Progenitor cell of endocrine pancreas (in vitro differentiated cells): ENCODE measurements at regions not wholly inside any gene's neighbourhood (a gene's known extent, or its start where the extent isn't known, plus 50 kb on each side); places are given as distances from the start of the nearest gene placed in this dataset.
"Not testable (repeated sequence)": the region's sequence is repeated elsewhere in the genome, so short reads cannot be mapped to it uniquely, and the experiment has no call there.

Source experiments
- DNase-seq: peaks from one replicate; pipeline ENCODE4 v3.0.0; 2021; ENCODE audit warnings: low spot score; ENCODE audit not compliant: unreplicated experiment
- H3K27ac Mint-ChIP-seq: 2 replicates; pipeline ENCODE4 v1.8.0; 2021; ENCODE audit warnings: mild to moderate bottlenecking, moderate library complexity, mixed read lengths
- H3K27me3 Mint-ChIP-seq: 2 replicates; pipeline ENCODE4 v1.8.0; 2021; ENCODE audit warnings: mixed read lengths
- H3K36me3 Mint-ChIP-seq: 2 replicates; pipeline ENCODE4 v1.8.0; 2022; ENCODE audit warnings: mixed read lengths; ENCODE audit not compliant: insufficient read depth
- H3K4me1 Mint-ChIP-seq: 2 replicates; pipeline ENCODE4 v1.8.0; 2021; ENCODE audit warnings: low read depth, mixed read lengths
- H3K4me3 Mint-ChIP-seq: 2 replicates; pipeline ENCODE4 v1.8.0; 2021; ENCODE audit warnings: low read depth, mild to moderate bottlenecking, moderate library complexity, mixed read lengths
- H3K9me3 Mint-ChIP-seq: 2 replicates; pipeline ENCODE4 v1.8.0; 2021; ENCODE audit warnings: low read depth, mixed read lengths
- TF ChIP-seq, protein P1 (sequence below): fragments of 200-600 bp; sonication (generic); IDR thresholded peaks from one replicate; pipeline ENCODE4 v1.5.0; 2021; ENCODE audit warnings: antibody characterized with exemption, mild to moderate bottlenecking; ENCODE audit not compliant: unreplicated experiment

DNA sequence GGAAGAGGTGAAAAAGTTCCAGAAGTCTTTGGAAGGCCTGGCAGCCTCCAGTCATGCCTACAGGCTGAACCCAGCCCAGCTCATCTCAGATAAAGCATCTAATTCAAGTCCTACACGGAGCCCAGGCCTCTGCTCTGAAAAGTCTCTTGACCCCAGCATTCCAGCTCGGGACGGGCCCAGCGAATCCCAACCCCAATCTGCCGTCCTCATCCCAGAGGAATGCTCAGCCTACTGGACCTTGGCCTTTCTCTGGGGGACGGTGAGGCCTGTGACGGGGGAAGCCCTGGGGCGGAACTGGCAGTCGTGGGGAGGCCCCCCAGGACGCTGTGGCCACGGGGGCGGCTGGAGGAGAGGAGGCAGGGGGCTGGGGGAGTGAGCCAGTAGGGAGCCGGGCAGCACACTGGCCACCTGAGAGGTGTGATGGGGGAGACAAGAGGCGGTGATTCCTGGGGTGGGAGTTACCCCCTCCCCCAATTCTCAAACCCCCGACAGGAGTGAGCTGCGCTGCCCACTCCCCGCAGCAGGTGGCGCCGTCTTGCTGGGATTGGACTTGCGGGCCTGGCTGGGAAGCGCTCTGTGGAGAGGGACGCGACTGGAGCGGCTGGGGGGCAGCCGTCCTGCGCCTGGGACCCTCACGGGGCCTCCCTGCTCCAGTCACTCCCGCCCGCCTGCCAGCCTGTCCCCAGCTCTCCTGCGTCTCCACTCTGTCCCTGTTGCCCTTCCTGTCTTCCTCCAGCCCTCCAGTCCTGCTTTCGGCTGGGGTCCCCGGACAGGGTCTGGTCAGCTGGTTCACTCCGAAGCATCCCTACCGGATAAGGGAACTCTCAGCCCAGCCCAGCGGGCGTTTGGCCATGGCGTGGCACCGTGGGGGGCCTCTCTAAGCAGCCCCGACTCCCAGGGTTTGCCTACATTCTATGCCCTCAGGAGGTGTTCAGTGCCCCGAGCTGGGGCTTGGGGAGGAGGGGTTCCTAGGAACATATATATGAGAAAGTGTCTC lies 182.6 kb upstream of the HAAO start:
- H3K9me3 Mint-ChIP-seq = peaks cover 3% of the 10 kb centered on the region
- H3K27ac Mint-ChIP-seq = peak overlapping the region; percentile 81
- H3K27me3 Mint-ChIP-seq = no peaks in the 10 kb centered on the region
- H3K4me1 Mint-ChIP-seq = peaks cover 50% of the 10 kb centered on the region
- peaks cover 4% of the 10 kb centered on the region for H3K36me3 Mint-ChIP-seq
- H3K4me3 Mint-ChIP-seq = no peak overlapping the region
- TF ChIP-seq, protein P1, sequence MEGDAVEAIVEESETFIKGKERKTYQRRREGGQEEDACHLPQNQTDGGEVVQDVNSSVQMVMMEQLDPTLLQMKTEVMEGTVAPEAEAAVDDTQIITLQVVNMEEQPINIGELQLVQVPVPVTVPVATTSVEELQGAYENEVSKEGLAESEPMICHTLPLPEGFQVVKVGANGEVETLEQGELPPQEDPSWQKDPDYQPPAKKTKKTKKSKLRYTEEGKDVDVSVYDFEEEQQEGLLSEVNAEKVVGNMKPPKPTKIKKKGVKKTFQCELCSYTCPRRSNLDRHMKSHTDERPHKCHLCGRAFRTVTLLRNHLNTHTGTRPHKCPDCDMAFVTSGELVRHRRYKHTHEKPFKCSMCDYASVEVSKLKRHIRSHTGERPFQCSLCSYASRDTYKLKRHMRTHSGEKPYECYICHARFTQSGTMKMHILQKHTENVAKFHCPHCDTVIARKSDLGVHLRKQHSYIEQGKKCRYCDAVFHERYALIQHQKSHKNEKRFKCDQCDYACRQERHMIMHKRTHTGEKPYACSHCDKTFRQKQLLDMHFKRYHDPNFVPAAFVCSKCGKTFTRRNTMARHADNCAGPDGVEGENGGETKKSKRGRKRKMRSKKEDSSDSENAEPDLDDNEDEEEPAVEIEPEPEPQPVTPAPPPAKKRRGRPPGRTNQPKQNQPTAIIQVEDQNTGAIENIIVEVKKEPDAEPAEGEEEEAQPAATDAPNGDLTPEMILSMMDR = peak; percentile 85
- DNase-seq = peak; percentile 77

DNA sequence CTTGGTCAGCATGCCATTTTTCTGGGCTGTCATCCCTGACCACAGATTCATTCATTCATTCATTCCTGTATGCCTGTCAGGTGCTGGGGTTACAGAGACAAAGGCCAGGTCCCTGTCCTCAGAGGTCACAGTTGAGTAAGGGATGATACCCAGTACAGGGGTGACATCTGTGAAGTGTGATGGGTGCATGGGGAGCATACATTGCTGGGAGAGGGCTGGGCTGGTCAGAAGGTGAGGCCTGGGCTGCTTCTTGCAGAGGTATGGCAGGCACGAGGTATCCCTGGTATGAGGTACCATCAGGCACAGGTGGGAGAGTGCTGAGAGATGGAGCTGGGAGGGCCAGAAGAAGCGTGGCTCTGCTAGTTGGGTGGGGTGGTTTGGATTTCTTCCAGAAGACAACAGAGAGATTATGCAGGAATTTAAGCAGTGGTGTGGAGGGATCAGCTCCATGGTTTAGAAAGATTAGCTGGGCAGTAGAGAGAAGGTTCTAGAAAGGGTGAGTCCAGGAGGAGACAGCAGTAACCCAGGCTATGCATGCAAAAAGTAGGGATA lies 181.9 kb upstream of the HAAO start:
- H3K36me3 Mint-ChIP-seq = peaks cover 4% of the 10 kb centered on the region
- peaks cover 3% of the 10 kb centered on the region for H3K9me3 Mint-ChIP-seq
- peaks cover 47% of the 10 kb centered on the region for H3K4me1 Mint-ChIP-seq
- TF ChIP-seq, protein P1 = no peak
- DNase-seq = no peak
- no peak overlapping the region for H3K4me3 Mint-ChIP-seq
- peak overlapping the region; percentile 81 for H3K27ac Mint-ChIP-seq
- H3K27me3 Mint-ChIP-seq = no peaks in the 10 kb centered on the region

DNA sequence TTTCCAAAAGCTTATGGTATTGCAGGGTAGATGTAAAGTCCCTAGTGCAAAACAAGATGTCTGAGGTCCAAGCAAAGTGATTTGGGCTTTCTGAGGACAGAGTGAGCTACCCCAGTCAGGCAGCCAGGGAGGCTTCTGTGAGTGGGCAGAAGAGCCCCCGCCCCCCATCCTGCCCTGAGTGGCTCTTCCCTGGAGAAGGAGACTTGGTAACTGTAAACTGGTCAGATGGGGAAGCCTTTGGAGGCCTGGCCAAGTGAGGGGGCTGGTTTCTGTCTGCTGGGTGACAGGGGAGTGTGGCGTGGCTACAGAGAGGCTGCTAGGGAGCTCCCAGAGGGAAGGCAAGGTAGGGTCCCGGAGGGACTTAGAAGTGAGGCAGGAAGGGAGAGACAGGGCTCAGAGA lies 181.3 kb upstream of the HAAO start:
- H3K27me3 Mint-ChIP-seq = no peaks in the 10 kb centered on the region
- H3K4me1 Mint-ChIP-seq = peaks cover 42% of the 10 kb centered on the region
- no peak overlapping the region for H3K4me3 Mint-ChIP-seq
- DNase-seq = no peak
- peak overlapping the region; percentile 38 for H3K27ac Mint-ChIP-seq
- TF ChIP-seq, protein P1 = no peak
- H3K9me3 Mint-ChIP-seq = peaks cover 3% of the 10 kb centered on the region
- peaks cover 4% of the 10 kb centered on the region for H3K36me3 Mint-ChIP-seq

DNA sequence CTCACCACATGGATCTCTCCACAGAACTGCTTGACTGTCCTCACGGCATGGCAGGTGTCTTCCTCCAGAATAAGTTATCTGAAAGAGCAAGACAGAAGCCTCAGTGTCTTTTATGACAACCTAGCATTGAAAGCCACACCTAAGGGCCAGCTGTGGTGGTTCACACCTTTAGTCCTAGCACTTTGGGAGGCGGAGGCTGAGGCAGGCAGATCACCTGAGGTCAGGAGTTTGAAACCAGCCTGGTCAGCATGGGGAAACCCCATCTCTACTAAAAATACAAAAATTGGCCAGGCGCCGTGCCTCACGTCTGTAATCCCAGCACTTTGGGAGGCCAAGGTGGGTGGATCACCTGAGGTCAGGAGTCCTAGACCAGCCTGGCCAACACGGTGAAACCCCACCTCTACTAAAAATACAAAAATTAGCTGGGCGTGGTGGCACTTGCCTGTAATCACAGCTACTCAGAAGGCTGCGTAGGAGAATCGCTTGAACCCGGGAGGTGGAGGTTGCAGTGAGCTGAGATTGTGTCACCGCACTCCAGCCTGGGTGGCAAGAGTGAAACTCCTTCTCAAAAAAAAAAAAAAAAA lies 180.6 kb upstream of the HAAO start:
- not testable (repeated sequence) for H3K27ac Mint-ChIP-seq, H3K9me3 Mint-ChIP-seq, DNase-seq, H3K36me3 Mint-ChIP-seq, H3K4me3 Mint-ChIP-seq, H3K27me3 Mint-ChIP-seq
- H3K4me1 Mint-ChIP-seq = peaks cover 40% of the 10 kb centered on the region

DNA sequence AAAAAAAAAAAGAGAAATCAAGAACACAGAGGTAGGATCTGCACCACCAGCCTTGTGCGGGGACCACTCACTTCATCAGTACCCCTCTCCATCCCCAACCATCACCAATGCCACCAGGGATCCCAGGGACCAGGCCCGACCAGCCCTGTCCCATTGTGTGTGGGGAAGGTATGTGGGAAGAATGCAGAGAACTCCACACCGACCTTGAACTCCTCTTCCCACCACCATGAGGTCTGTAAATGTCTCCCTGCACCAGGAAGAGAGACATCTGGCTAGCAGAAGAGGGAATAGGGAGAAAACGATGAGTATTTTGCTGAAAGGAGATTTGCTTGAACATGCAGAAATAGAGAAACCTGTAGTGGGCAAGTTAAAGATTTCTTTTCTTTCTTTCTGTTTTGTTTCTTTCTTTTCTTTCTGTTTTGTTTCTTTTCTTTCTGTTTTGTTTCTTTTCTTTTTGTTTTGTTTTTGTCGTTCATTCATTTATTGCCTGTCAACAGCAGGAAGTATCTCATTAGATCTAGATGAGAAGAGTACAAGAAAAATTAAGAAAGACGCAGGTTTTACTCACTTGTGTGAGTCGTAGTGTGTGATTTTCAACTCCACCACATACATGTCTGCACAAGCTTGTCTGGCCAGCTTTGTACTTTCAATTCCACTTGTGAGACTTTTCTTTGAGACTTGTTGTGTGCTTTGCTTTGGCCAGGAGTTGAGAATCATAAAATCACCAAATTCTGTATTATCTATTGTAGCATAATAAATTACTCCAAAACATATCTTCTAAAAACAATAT lies 179.8 kb upstream of the HAAO start:
- TF ChIP-seq, protein P1 = no peak
- Mint-ChIP-seq H3K4me3 (no peak overlapping the region), H3K9me3 (peaks cover 3% of the 10 kb centered on the region), H3K27me3 (no peaks in the 10 kb centered on the region), H3K27ac (no peak overlapping the region), H3K36me3 (peaks cover 4% of the 10 kb centered on the region), H3K4me1 (peaks cover 31% of the 10 kb centered on the region)
- DNase-seq = no peak
